NCI-H128 (cell line): ENCODE measurements at regions not wholly inside any gene's neighbourhood (a gene's known extent, or its start where the extent isn't known, plus 50 kb on each side); places are given as distances from the start of the nearest gene placed in this dataset.

ENCODE experiments used
- DNase-seq: peaks from one replicate; lab custom pipeline; 2025; ENCODE audit not compliant: unreplicated experiment; lab: John Stamatoyannopoulos, UW

DNA sequence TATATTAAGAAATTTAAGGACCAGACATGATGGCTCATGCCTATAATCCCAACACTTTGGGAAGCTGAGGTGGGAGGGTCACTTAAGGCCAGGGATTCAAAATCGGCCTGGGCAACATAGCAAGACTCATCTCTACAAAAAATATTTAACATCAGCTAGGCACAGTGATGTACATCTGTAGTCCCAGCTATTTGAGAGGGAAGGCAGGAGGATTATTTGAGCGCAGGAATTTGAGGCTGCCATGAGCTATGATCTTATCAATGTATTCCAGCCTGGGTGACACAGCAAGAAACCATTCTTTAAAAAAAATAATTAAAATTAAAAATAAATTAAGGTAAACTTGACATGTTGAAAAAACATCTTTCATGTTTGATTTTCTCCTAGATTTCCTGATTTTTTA is 564.2 kb downstream of the MBD2 start:
- no peak for DNase-seq

GRCh38 chr18:53657257-53657656 is 567.2 kb downstream of the MBD2 start:
- no peak for DNase-seq

GRCh38 chr18:53649621-53650020 is 574.8 kb downstream of the MBD2 start:
- DNase-seq = no peak

GRCh38 chr18:53644799-53645471 is 579.5 kb downstream of the MBD2 start:
- DNase-seq = no peak

GRCh38 chr18:53639687-53640086 is 584.8 kb downstream of the MBD2 start:
- no peak for DNase-seq

DNA sequence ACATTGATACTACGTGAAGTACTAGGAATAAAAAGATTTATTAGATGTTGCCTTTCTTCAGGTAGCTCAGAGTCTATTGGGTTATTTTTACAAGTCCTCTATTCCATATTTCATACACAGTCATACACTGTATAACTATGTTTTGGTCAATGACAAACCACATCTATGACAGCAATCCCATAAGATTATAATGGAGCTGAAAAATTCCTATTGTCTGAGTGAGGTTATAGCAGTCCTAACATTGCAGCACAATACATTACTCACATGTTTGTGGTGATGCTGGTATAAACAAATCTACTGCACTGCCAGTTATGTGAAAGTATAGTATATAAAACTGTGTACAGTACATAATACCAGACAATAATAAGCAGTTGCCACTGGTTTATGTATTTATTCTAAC is 595.1 kb downstream of the MBD2 start:
- no peak for DNase-seq

DNA sequence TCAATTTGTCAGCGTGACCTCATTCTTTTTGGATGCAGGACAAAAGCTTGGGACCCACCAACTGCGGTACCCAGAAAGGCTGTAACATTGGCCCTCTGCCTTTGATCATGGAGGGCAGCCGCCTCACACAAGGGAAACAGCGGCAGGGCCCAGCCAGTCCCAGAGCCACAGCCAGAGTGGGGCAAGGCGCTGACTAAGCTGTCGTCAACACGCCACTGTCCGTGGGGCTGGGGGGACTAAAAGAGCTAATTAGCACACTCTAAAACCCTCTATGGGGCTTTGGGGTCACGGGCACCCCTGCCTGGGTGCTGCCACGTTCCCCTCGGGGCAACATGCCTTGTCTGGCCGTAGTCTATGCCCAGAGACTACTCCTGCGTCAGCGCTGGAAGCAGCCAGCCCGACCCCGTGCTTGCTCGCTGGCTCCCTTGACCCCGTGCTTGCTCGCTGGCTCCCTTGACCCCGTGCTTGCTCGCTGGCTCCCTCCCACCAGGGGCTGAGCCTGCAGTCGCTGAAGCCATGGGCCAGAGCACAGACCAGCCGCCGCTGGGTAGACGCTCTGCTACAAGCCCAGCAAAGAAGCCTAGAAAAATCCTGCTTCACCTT is 598.4 kb downstream of the MBD2 start:
- no peak for DNase-seq

- no peak for DNase-seq
Observed at GRCh38 chr18:53610957-53611356, 613.5 kb downstream of the MBD2 start.

- DNase-seq = no peak
Observed at GRCh38 chr18:53606792-53607191, 617.7 kb downstream of the MBD2 start.

DNA sequence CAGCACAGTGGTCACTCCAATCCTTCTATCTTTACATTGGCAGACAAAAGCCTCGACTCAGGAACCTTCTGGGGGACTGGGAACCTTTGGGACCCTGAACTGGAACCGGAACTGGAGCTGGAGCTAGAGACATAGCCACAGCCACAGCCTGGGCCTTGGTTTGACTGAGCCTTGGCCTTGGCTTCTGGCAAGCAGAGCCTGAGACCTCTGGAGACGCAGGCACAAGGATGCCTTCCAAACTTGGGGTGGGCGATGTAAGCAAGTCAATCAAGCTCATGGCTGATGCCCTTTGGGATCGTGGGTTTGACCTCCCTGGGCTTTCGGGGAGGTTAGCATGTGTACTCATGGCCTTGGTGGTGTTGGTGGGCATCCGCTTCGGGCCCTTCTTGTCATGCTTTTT is 619.3 kb downstream of the MBD2 start:
- DNase-seq = no peak

GRCh38 chr18:53603276-53603675 is 621.2 kb downstream of the MBD2 start:
- DNase-seq = no peak

DNA sequence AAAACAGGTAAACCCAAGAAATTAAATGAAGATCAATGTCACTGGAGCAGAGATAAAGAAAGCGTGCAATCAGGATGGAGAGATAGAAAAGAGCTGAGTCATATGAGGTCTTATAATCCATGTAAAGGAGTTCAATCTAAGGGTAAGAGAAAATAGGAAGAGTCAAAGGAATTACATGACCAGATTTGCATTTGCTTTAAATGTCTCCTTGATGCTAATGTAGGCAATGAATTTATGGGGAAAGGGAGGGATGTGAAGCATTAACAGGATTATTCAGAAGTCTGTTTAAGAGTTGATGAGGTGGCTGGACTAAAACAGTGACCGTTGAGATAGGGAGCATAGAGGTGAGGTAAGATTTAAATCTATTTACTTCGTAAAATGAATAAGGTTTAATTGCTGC is 623.1 kb downstream of the MBD2 start:
- no peak for DNase-seq

- DNase-seq = no peak
Observed at GRCh38 chr18:53586923-53587322, 637.5 kb downstream of the MBD2 start.
